GM21528 (cell line): ENCODE measurements at regions not wholly inside any gene's neighbourhood (a gene's known extent, or its start where the extent isn't known, plus 50 kb on each side); places are given as distances from the start of the nearest gene placed in this dataset.

Source experiments
- ATAC-seq: cut with Tn5 transposase; IDR thresholded peaks from one replicate; pipeline ENCODE4 v1.9.1; 2021; ENCODE audit warnings: mild to moderate bottlenecking, moderate library complexity; ENCODE audit not compliant: unreplicated experiment, low FRiP score

GRCh38 chr6:15781890-15782289 is 119.1 kb upstream of the DTNBP1 start:
- ATAC-seq, result no peak

- ATAC-seq, result no peak
Observed at GRCh38 chr6:15781333-15781732, 118.5 kb upstream of the DTNBP1 start.

GRCh38 chr6:15780437-15780836 is 117.6 kb upstream of the DTNBP1 start:
- no peak for ATAC-seq

- no peak for ATAC-seq
Observed at GRCh38 chr6:15779726-15780125, 116.9 kb upstream of the DTNBP1 start.

- ATAC-seq, result no peak
Observed at GRCh38 chr6:15776458-15776980, 113.7 kb upstream of the DTNBP1 start.

- ATAC-seq, result no peak
Observed at GRCh38 chr6:15775741-15776140, 112.9 kb upstream of the DTNBP1 start.

- ATAC-seq, result no peak
Observed at GRCh38 chr6:15775076-15775634, 112.3 kb upstream of the DTNBP1 start.

GRCh38 chr6:15773806-15774410 is 111.1 kb upstream of the DTNBP1 start:
- no peak for ATAC-seq

GRCh38 chr6:15770347-15771143 is 107.7 kb upstream of the DTNBP1 start:
- no peak for ATAC-seq

- ATAC-seq, result no peak
Observed at GRCh38 chr6:15769511-15770018, 106.7 kb upstream of the DTNBP1 start.

- no peak for ATAC-seq
Observed at GRCh38 chr6:15768999-15769398, 106.2 kb upstream of the DTNBP1 start.

GRCh38 chr6:15763837-15764236 is 101.0 kb upstream of the DTNBP1 start:
- no peak for ATAC-seq

- ATAC-seq, result no peak
Observed at GRCh38 chr6:15763364-15763763, 100.5 kb upstream of the DTNBP1 start.

GRCh38 chr6:15761045-15761502 is 98.2 kb upstream of the DTNBP1 start:
- no peak for ATAC-seq

GRCh38 chr6:15758631-15759215 is 95.9 kb upstream of the DTNBP1 start:
- no peak for ATAC-seq

- ATAC-seq, result no peak
Observed at GRCh38 chr6:15755526-15755925, 92.7 kb upstream of the DTNBP1 start.

GRCh38 chr6:15754706-15755079 is 91.9 kb upstream of the DTNBP1 start:
- ATAC-seq, result no peak

- ATAC-seq, result no peak
Observed at GRCh38 chr6:15754035-15754705, 91.3 kb upstream of the DTNBP1 start.

GRCh38 chr6:15752820-15753219 is 90.0 kb upstream of the DTNBP1 start:
- ATAC-seq, result no peak

- ATAC-seq, result no peak
Observed at GRCh38 chr6:15751721-15752350, 89.0 kb upstream of the DTNBP1 start.
